ENCODE measurements at regions not wholly inside any gene's neighbourhood (a gene's known extent, or its start where the extent isn't known, plus 50 kb on each side); places are given as distances from the start of the nearest gene placed in this dataset.
"Not testable (repeated sequence)": the region's sequence is repeated elsewhere in the genome, so short reads cannot be mapped to it uniquely, and the experiment has no call there.

- H3K4me1 ChIP-seq (ENCODE audit: control insufficient read depth, insufficient read depth, low read length, poor library complexity, severe bottlenecking) = not testable (repeated sequence)
- no CpG with 5 or more reads among the region's 1 CpG for WGBS, 2 experiments (ENCODE audit: insufficient coverage in 2 of 2)
Observed at GRCh38 chr12:105606613-105607012, 276.1 kb downstream of the C12orf75 start.

GRCh38 chr12:105609001-105609400 lies 278.5 kb downstream of the C12orf75 start:
- WGBS, 2 experiments (ENCODE audit: insufficient coverage in 2 of 2) = 92 to 100% methylated on average over 1 to 2 of the region's 3 CpGs
- not testable (repeated sequence) for H3K9me3 ChIP-seq (ENCODE audit: control insufficient read depth, low read length); H3K4me3 ChIP-seq (ENCODE audit: extremely low read depth, insufficient read depth, low read length, poor library complexity, severe bottlenecking); H3K27ac ChIP-seq (ENCODE audit: low read depth, low read length, severe bottlenecking); H3K4me1 ChIP-seq (ENCODE audit: control insufficient read depth, insufficient read depth, low read length, poor library complexity, severe bottlenecking); H3K36me3 ChIP-seq (ENCODE audit: control insufficient read depth, insufficient read depth, low read length)

More at GRCh38 chr12:105606613-105607012, 276.1 kb downstream of the C12orf75 start:
- H3K9me3 ChIP-seq (ENCODE audit: control insufficient read depth, low read length); H3K27ac ChIP-seq (ENCODE audit: low read depth, low read length, severe bottlenecking); H3K4me3 ChIP-seq (ENCODE audit: extremely low read depth, insufficient read depth, low read length, poor library complexity, severe bottlenecking); H3K36me3 ChIP-seq (ENCODE audit: control insufficient read depth, insufficient read depth, low read length): not testable (repeated sequence)

GRCh38 chr12:105610459-105610858 lies 280.0 kb downstream of the C12orf75 start:
- Histone ChIP-seq H3K4me3 (ENCODE audit: extremely low read depth, insufficient read depth, low read length, poor library complexity, severe bottlenecking) (no peak overlapping the region), H3K4me1 (ENCODE audit: control insufficient read depth, insufficient read depth, low read length, poor library complexity, severe bottlenecking) (no peaks in the 10 kb centered on the region), H3K36me3 (ENCODE audit: control insufficient read depth, insufficient read depth, low read length) (no peaks in the 10 kb centered on the region), H3K9me3 (ENCODE audit: control insufficient read depth, low read length) (no peaks in the 10 kb centered on the region), H3K27ac (ENCODE audit: low read depth, low read length, severe bottlenecking) (no peak overlapping the region)
- 100% methylated on average over 3 of the region's 5 CpGs; no CpG with 5 or more reads in 1 of the 2 experiments for WGBS, 2 experiments (ENCODE audit: insufficient coverage in 2 of 2)

GRCh38 chr12:105611340-105611739 lies 280.8 kb downstream of the C12orf75 start:
- H3K4me3 ChIP-seq (ENCODE audit: extremely low read depth, insufficient read depth, low read length, poor library complexity, severe bottlenecking) = no peak overlapping the region
- H3K9me3 ChIP-seq (ENCODE audit: control insufficient read depth, low read length) = no peaks in the 10 kb centered on the region
- WGBS, 2 experiments (ENCODE audit: insufficient coverage in 2 of 2) = no CpG with 5 or more reads among the region's 3 CpGs
- no peaks in the 10 kb centered on the region for H3K4me1 ChIP-seq (ENCODE audit: control insufficient read depth, insufficient read depth, low read length, poor library complexity, severe bottlenecking)
- H3K36me3 ChIP-seq (ENCODE audit: control insufficient read depth, insufficient read depth, low read length) = no peaks in the 10 kb centered on the region
- no peak overlapping the region for H3K27ac ChIP-seq (ENCODE audit: low read depth, low read length, severe bottlenecking)

GRCh38 chr12:105613269-105613668 lies 282.8 kb downstream of the C12orf75 start:
- Histone ChIP-seq H3K4me3 (ENCODE audit: extremely low read depth, insufficient read depth, low read length, poor library complexity, severe bottlenecking) (no peak overlapping the region), H3K27ac (ENCODE audit: low read depth, low read length, severe bottlenecking) (no peak overlapping the region)
- 86 to 100% methylated on average over 2 to 3 of the region's 4 CpGs for WGBS, 2 experiments (ENCODE audit: insufficient coverage in 2 of 2)

GRCh38 chr12:105613887-105614286 lies 283.4 kb downstream of the C12orf75 start:
- 100% methylated on average over 1 of the region's 3 CpGs; no CpG with 5 or more reads in 1 of the 2 experiments for WGBS, 2 experiments (ENCODE audit: insufficient coverage in 2 of 2)
- no peak overlapping the region for H3K27ac ChIP-seq (ENCODE audit: low read depth, low read length, severe bottlenecking)
- no peak overlapping the region for H3K4me3 ChIP-seq (ENCODE audit: extremely low read depth, insufficient read depth, low read length, poor library complexity, severe bottlenecking)
- no peaks in the 10 kb centered on the region for H3K36me3 ChIP-seq (ENCODE audit: control insufficient read depth, insufficient read depth, low read length)
- no peaks in the 10 kb centered on the region for H3K4me1 ChIP-seq (ENCODE audit: control insufficient read depth, insufficient read depth, low read length, poor library complexity, severe bottlenecking)
- H3K9me3 ChIP-seq (ENCODE audit: control insufficient read depth, low read length) = no peaks in the 10 kb centered on the region

More at GRCh38 chr12:105613269-105613668, 282.8 kb downstream of the C12orf75 start:
- Histone ChIP-seq H3K4me1 (ENCODE audit: control insufficient read depth, insufficient read depth, low read length, poor library complexity, severe bottlenecking) (no peaks in the 10 kb centered on the region), H3K36me3 (ENCODE audit: control insufficient read depth, insufficient read depth, low read length) (no peaks in the 10 kb centered on the region), H3K9me3 (ENCODE audit: control insufficient read depth, low read length) (no peaks in the 10 kb centered on the region)

GRCh38 chr12:105616971-105617540 lies 286.6 kb downstream of the C12orf75 start:
- no peak overlapping the region for H3K4me3 ChIP-seq (ENCODE audit: extremely low read depth, insufficient read depth, low read length, poor library complexity, severe bottlenecking)
- H3K36me3 ChIP-seq (ENCODE audit: control insufficient read depth, insufficient read depth, low read length) = no peaks in the 10 kb centered on the region
- no peaks in the 10 kb centered on the region for H3K4me1 ChIP-seq (ENCODE audit: control insufficient read depth, insufficient read depth, low read length, poor library complexity, severe bottlenecking)
- WGBS, 2 experiments (ENCODE audit: insufficient coverage in 2 of 2) = 76 to 86% methylated on average over 6 of the region's 7 CpGs
- H3K9me3 ChIP-seq (ENCODE audit: control insufficient read depth, low read length) = no peaks in the 10 kb centered on the region
- H3K27ac ChIP-seq (ENCODE audit: low read depth, low read length, severe bottlenecking) = no peak overlapping the region

GRCh38 chr12:105622220-105622619 lies 291.7 kb downstream of the C12orf75 start:
- H3K4me1 ChIP-seq (ENCODE audit: control insufficient read depth, insufficient read depth, low read length, poor library complexity, severe bottlenecking) = no peaks in the 10 kb centered on the region
- 100% methylated on average over 1 of the region's 2 CpGs; no CpG with 5 or more reads in 1 of the 2 experiments for WGBS, 2 experiments (ENCODE audit: insufficient coverage in 2 of 2)
- no peaks in the 10 kb centered on the region for H3K36me3 ChIP-seq (ENCODE audit: control insufficient read depth, insufficient read depth, low read length)
- H3K27ac ChIP-seq (ENCODE audit: low read depth, low read length, severe bottlenecking) = no peak overlapping the region
- no peaks in the 10 kb centered on the region for H3K9me3 ChIP-seq (ENCODE audit: control insufficient read depth, low read length)
- H3K4me3 ChIP-seq (ENCODE audit: extremely low read depth, insufficient read depth, low read length, poor library complexity, severe bottlenecking) = no peak overlapping the region

GRCh38 chr12:105622846-105623736 lies 292.6 kb downstream of the C12orf75 start:
- no peak overlapping the region for H3K27ac ChIP-seq (ENCODE audit: low read depth, low read length, severe bottlenecking)
- H3K9me3 ChIP-seq (ENCODE audit: control insufficient read depth, low read length) = no peaks in the 10 kb centered on the region
- 60 to 82% methylated on average over 1 to 4 of the region's 9 CpGs for WGBS, 2 experiments (ENCODE audit: insufficient coverage in 2 of 2)
- H3K4me3 ChIP-seq (ENCODE audit: extremely low read depth, insufficient read depth, low read length, poor library complexity, severe bottlenecking) = no peak overlapping the region
- H3K36me3 ChIP-seq (ENCODE audit: control insufficient read depth, insufficient read depth, low read length) = no peaks in the 10 kb centered on the region
- H3K4me1 ChIP-seq (ENCODE audit: control insufficient read depth, insufficient read depth, low read length, poor library complexity, severe bottlenecking) = no peaks in the 10 kb centered on the region

GRCh38 chr12:105626653-105627052 lies 296.2 kb downstream of the C12orf75 start:
- H3K27ac ChIP-seq (ENCODE audit: low read depth, low read length, severe bottlenecking) = no peak overlapping the region
- no peak overlapping the region for H3K4me3 ChIP-seq (ENCODE audit: extremely low read depth, insufficient read depth, low read length, poor library complexity, severe bottlenecking)
- no peaks in the 10 kb centered on the region for H3K9me3 ChIP-seq (ENCODE audit: control insufficient read depth, low read length)
- H3K4me1 ChIP-seq (ENCODE audit: control insufficient read depth, insufficient read depth, low read length, poor library complexity, severe bottlenecking) = no peaks in the 10 kb centered on the region
- H3K36me3 ChIP-seq (ENCODE audit: control insufficient read depth, insufficient read depth, low read length) = no peaks in the 10 kb centered on the region
- 100% methylated on average over 3 of the region's 3 CpGs; no CpG with 5 or more reads in 1 of the 2 experiments for WGBS, 2 experiments (ENCODE audit: insufficient coverage in 2 of 2)

- peaks cover 13% of the 10 kb centered on the region for H3K9me3 ChIP-seq (ENCODE audit: control insufficient read depth, low read length)
- no peaks in the 10 kb centered on the region for H3K36me3 ChIP-seq (ENCODE audit: control insufficient read depth, insufficient read depth, low read length)
- WGBS, 2 experiments (ENCODE audit: insufficient coverage in 2 of 2) = no CpG with 5 or more reads among the region's 2 CpGs
- H3K4me1 ChIP-seq (ENCODE audit: control insufficient read depth, insufficient read depth, low read length, poor library complexity, severe bottlenecking) = peaks cover 7% of the 10 kb centered on the region
- no peak overlapping the region for H3K27ac ChIP-seq (ENCODE audit: low read depth, low read length, severe bottlenecking)
- H3K4me3 ChIP-seq (ENCODE audit: extremely low read depth, insufficient read depth, low read length, poor library complexity, severe bottlenecking) = no peak overlapping the region
Observed at GRCh38 chr12:105637470-105637869, 307.0 kb downstream of the C12orf75 start.

Data from mesodermal cell (in vitro differentiated cells).